Activated T-helper 17 cell treated with anti-CD3 and anti-CD28 coated beads, Interleukin-2, amount 50 U/mL, for 72 hours (primary cell): ENCODE measurements at regions not wholly inside any gene's neighbourhood (a gene's known extent, or its start where the extent isn't known, plus 50 kb on each side); places are given as distances from the start of the nearest gene placed in this dataset.
A peak's percentile ranks its signal among the peaks of the same experiment; 100 is the strongest.
"Not testable (repeated sequence)": the region's sequence is repeated elsewhere in the genome, so short reads cannot be mapped to it uniquely, and the experiment has no call there.

Source experiments
- ATAC-seq: fragments of 150-1000 bp; cut with Tn5 transposase; replicated peaks from 2 replicates; pipeline ENCODE4 v1.10.0; 2021; ENCODE audit warnings: mild to moderate bottlenecking, moderate library complexity
- H3K27ac Mint-ChIP-seq: one replicate; pipeline ENCODE4 v1.8.0; 2022; ENCODE audit warnings: mixed read lengths
- H3K27me3 Mint-ChIP-seq: one replicate; pipeline ENCODE4 v1.8.0; 2022; ENCODE audit warnings: mixed read lengths
- H3K36me3 Mint-ChIP-seq: one replicate; pipeline ENCODE4 v1.8.0; 2022; ENCODE audit warnings: low read depth, mild to moderate bottlenecking, mixed read lengths
- H3K4me1 Mint-ChIP-seq: one replicate; pipeline ENCODE4 v1.8.0; 2022; ENCODE audit warnings: mixed read lengths
- H3K4me3 Mint-ChIP-seq: one replicate; pipeline ENCODE4 v1.8.0; 2022; ENCODE audit warnings: mild to moderate bottlenecking, mixed read lengths
- H3K9me3 Mint-ChIP-seq: one replicate; pipeline ENCODE4 v1.8.0; 2022; ENCODE audit warnings: mixed read lengths

DNA sequence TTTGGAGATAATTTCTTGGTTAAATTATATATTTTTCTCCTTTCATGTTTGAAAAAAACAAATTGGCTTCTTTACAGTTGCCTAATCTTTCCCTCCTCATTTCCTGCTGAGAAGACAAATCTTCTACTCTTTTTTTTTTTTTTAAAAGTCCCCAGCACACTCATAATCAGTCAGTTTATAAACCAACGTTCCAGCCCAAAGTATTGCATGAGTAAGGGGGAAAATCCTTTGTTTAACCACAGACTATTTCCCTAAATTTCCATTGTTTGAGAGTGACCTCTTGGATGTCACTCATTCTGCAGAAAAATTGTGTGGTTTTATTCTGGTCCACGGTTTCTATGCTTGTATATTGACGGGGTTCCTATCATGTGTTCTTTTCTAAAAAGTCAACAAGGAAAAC lies 55.1 kb upstream of the TLR4 start:
- Mint-ChIP-seq H3K27me3 (peaks cover 24% of the 10 kb centered on the region), H3K4me1 (peaks cover 6% of the 10 kb centered on the region), H3K27ac (no peak overlapping the region), H3K4me3 (no peak overlapping the region), H3K36me3 (no peaks in the 10 kb centered on the region), H3K9me3 (no peaks in the 10 kb centered on the region)
- ATAC-seq = no peak

DNA sequence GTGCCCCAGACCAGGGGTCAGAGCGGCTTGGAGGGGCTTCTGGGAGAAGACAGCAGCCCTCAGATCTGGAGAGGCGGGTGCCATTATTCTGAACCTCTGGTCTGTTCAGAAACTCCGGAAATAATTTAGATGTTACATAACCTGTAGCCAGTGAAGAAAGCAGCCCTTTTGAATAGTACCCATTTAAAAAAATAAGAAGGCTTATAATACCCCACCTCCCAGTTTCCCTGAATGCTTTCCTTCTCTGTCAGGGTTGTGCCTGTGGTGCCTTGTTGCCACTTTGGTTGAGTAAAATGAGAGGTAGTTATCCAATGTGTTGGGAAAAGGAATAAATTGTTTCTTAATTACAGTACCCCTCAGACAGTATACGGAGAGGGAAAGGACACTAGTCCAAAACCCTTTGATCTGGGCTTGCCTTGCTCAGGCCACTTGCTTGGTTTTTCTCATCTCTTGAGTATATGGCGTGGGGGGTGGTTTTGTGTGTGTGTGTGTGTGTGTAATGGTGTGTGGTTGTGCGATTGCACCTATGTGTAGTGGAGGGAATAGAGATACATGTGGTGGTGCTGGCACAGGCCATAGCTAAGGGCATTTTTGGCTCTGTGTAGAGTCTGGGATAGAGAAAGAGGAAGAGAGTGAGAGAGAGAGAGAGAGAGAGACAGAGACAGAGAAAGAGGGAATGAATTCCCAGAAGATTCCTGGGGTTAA lies 59.1 kb upstream of the TLR4 start:
- H3K27ac Mint-ChIP-seq = no peak overlapping the region
- H3K36me3 Mint-ChIP-seq = no peaks in the 10 kb centered on the region
- H3K9me3 Mint-ChIP-seq = no peaks in the 10 kb centered on the region
- peaks cover 26% of the 10 kb centered on the region for H3K27me3 Mint-ChIP-seq
- peaks cover 6% of the 10 kb centered on the region for H3K4me1 Mint-ChIP-seq
- no peak for ATAC-seq
- no peak overlapping the region for H3K4me3 Mint-ChIP-seq

DNA sequence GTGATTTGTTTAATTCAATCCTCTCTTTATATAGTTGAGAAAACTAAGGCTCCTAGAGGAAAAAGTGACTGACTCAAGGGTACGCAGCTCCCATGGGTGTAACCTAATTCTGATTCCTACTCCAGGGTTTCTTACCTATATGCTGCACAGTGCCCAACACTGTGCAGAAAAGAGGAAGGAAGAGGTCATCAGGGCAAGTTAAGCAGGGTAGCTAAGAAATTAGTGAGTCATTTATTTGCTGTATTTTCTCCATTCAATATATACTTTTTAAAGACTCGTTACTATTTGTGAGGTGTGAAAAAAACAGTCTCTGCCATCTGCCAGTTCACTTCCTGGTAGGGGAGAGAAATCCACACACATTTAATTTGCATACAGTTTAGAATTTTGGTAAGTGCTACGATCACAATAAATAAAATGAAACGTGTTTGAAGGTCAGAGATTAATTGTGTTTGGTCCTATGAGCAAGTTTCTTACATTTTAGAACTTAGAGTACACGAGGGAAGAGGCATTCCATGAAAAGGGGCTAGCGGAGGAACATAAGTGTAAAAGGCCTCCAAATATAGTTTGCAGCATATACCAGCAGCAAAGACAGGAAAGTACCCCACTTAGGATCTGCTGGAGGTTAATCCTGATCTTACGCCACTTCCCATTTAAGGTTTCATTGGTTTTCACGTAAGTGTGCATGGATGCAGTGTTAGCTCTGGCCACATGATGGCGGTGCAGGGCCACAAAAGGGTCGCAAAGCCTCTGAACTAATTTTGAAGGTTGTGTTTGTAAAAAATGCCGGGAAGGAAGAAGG lies 59.9 kb upstream of the TLR4 start:
- H3K9me3 Mint-ChIP-seq = no peaks in the 10 kb centered on the region
- H3K27ac Mint-ChIP-seq = no peak overlapping the region
- H3K36me3 Mint-ChIP-seq = no peaks in the 10 kb centered on the region
- no peak overlapping the region for H3K4me3 Mint-ChIP-seq
- H3K27me3 Mint-ChIP-seq = peaks cover 23% of the 10 kb centered on the region
- peaks cover 6% of the 10 kb centered on the region for H3K4me1 Mint-ChIP-seq
- peak; percentile 24 for ATAC-seq

DNA sequence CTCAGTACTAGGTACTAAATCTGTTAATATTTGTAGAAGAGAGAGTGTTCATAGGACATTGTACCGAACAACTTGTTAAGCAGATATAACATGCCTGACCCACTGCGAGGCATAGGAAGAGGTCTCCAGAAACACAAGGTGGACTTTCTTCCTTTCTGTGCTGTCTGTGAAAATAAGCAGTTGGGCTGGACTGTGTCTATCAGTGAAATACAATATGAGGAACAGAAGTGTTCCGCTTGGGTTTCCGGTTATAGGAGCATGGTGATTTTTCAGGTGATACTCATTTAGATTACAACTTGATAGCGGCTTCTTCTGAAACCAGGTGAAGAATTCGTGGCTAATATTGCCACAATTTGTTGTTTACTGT lies 60.9 kb upstream of the TLR4 start:
- Mint-ChIP-seq H3K4me3 (no peak overlapping the region), H3K9me3 (no peaks in the 10 kb centered on the region), H3K4me1 (peaks cover 6% of the 10 kb centered on the region), H3K27me3 (peaks cover 20% of the 10 kb centered on the region), H3K27ac (no peak overlapping the region), H3K36me3 (no peaks in the 10 kb centered on the region)
- ATAC-seq = no peak

DNA sequence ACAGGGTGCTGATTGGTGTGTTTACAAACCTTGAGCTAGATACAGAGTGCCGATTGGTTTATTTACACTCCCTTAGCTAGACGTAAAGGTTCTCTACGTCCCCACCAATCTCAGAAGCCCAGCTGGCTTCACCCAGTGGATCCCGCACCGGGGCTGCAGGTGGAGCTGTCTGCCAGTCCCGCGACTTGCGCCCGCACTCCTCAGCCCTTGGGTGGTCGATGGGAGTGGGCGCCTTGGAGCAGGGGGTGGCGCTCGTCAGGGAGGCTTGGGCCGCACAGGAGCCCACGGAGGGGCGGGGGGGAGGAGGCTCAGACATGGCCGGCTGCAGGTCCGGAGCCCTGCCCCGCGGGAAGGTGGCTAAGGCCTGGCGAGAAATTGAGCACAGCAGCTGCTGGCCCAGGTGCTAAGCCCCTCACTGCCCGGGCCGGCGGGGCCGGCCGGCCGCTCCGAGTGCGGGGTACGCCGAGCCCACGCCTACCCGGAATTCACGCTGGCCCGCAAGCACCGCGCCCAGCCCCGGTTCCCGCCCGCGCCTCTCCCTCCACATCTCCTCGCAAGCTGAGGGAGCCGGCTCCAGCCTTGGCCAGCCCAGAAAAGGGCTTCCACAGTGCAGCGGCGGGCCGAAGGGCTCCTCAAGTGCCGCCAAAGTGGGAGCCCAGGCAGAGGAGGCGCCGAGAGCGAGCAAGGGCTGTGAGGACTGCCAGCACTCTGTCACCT lies 61.5 kb upstream of the TLR4 start:
- ATAC-seq, H3K4me3 Mint-ChIP-seq, H3K27ac Mint-ChIP-seq, H3K9me3 Mint-ChIP-seq, H3K4me1 Mint-ChIP-seq, H3K36me3 Mint-ChIP-seq: not testable (repeated sequence)
- H3K27me3 Mint-ChIP-seq = peaks cover 20% of the 10 kb centered on the region

DNA sequence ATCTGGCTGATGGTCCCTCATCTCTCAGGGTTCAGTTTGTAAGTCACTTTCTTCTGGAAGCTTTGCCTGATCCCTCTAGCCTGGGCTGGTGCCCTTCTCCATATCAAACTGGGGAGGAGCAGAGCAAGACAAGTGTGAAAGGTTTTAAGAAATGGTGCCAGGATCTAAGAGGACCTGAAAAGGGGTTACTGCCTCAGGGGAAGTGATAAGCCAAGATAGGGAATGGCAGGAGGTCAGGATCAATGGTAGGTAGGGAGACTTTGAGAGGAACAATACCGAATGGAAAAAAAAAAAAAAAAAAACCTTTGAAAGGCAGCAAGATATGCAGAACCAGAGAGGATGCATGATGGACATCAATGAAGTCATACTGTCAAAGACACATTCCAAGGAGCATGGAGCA lies 67.5 kb upstream of the TLR4 start:
- H3K4me3 Mint-ChIP-seq = no peak overlapping the region
- ATAC-seq = no peak
- no peak overlapping the region for H3K27ac Mint-ChIP-seq
- no peaks in the 10 kb centered on the region for H3K4me1 Mint-ChIP-seq
- no peaks in the 10 kb centered on the region for H3K27me3 Mint-ChIP-seq
- no peaks in the 10 kb centered on the region for H3K9me3 Mint-ChIP-seq
- no peaks in the 10 kb centered on the region for H3K36me3 Mint-ChIP-seq

DNA sequence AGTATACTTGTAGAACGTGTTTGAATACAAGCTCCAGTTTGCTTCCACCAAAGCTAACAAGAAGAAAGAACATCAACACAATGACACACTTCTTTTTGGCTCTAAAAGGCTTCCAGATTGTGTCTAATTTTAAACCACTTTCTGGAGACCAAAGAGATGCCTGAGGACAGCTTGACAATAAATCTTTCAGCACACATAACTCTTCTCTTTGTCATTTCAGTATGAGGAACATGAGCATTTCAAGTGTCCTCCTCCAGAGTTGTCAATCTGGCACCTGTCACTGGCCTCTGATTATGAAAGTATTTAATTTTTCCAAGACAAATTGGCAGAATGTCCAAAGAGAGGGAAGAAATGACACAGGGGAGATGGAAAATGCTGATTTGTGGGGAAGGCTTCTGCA lies 79.0 kb upstream of the TLR4 start:
- no peak overlapping the region for H3K4me3 Mint-ChIP-seq
- H3K27ac Mint-ChIP-seq = no peak overlapping the region
- H3K4me1 Mint-ChIP-seq = no peaks in the 10 kb centered on the region
- no peak for ATAC-seq
- no peaks in the 10 kb centered on the region for H3K27me3 Mint-ChIP-seq
- peaks cover 10% of the 10 kb centered on the region for H3K9me3 Mint-ChIP-seq
- no peaks in the 10 kb centered on the region for H3K36me3 Mint-ChIP-seq

DNA sequence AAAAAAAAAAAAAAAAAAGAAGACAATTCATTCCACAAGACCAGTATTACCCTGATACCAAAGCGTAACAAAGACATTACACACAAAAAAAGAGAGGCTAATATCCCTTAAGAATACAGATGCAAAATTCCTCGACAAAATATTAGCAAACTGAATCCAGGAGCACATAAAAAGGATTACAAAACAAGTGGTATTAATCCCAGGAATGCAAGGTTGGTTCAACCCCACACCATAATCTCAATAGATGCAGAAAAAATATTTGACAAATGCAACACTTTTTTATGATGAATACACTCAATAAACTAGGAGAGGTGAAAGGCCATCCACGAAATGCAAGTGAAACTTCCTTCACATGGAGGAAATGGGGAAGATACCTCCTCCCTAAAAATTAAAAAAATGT lies 80.1 kb upstream of the TLR4 start:
- Mint-ChIP-seq H3K36me3 (no peaks in the 10 kb centered on the region), H3K27ac (no peak overlapping the region), H3K9me3 (peaks cover 10% of the 10 kb centered on the region), H3K27me3 (no peaks in the 10 kb centered on the region), H3K4me1 (no peaks in the 10 kb centered on the region), H3K4me3 (no peak overlapping the region)
- no peak for ATAC-seq

DNA sequence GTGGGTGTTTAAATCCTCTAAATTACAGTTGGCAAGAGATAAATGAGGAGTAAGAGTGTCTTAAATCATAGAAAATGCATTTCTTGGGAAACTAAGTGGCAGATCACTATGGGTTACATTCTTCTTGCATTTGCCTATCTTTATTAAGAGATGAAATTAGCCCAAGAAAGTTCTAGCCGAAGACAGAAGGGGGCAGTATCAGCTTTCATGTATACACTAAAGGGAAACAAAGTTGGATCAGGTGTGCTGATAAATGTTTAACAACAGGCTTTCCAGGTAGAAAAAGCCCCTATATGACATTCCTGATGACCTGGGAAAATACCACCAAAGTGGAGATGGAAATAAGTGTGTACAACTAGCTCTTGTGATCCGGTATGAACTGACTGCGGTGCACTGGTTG lies 81.9 kb upstream of the TLR4 start:
- no peaks in the 10 kb centered on the region for H3K4me1 Mint-ChIP-seq

DNA sequence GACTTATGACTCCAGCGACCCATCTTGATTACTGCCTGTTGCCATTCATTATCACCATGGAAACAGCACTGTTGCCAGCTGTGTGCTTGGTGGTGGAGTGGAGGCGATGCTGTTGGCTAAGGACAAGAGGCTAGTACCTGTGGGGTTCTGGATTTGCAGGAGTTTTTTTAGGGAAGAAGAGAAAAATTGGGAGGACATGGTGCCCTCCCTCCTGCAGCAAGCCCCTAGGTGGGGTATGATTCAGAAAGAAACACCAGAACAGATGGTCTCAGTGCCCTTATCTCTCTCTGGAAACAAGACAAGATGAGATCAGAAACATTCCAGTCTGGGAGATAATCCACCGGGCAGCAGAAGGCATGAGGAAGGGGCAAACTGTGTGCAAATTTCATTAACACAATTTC lies 87.8 kb upstream of the TLR4 start:
- no peaks in the 10 kb centered on the region for H3K36me3 Mint-ChIP-seq
- peaks cover 4% of the 10 kb centered on the region for H3K9me3 Mint-ChIP-seq
- no peak overlapping the region for H3K4me3 Mint-ChIP-seq
- no peaks in the 10 kb centered on the region for H3K4me1 Mint-ChIP-seq
- no peak overlapping the region for H3K27ac Mint-ChIP-seq
- peaks cover 3% of the 10 kb centered on the region for H3K27me3 Mint-ChIP-seq
- ATAC-seq = no peak

More for the DNA sequence above, 81.9 kb upstream of the TLR4 start:
- Mint-ChIP-seq H3K4me3 (no peak overlapping the region), H3K27ac (no peak overlapping the region), H3K9me3 (peaks cover 14% of the 10 kb centered on the region), H3K27me3 (peaks cover 3% of the 10 kb centered on the region), H3K36me3 (no peaks in the 10 kb centered on the region)
- no peak for ATAC-seq

DNA sequence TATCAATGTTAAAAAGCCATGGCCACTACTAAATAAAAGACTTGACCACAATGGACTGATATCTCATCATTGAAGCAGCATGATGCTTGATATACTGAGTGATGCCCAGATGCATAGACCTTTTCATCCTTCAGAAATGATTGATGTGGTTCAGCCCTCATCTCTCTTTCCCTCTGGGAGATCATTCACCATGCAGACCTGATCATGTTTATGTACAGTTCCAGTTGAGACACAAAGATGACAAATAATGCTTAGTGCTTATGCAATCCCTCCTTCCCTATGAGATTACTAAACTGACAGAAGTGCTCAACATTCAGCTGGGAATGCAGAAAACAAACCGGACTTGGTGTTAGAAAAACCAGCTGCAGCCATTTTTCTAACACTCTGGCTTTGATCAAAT lies 91.9 kb upstream of the TLR4 start:
- ATAC-seq = no peak
- no peaks in the 10 kb centered on the region for H3K36me3 Mint-ChIP-seq
- no peak overlapping the region for H3K27ac Mint-ChIP-seq
- H3K27me3 Mint-ChIP-seq = no peaks in the 10 kb centered on the region
- H3K4me1 Mint-ChIP-seq = no peaks in the 10 kb centered on the region
- peaks cover 3% of the 10 kb centered on the region for H3K9me3 Mint-ChIP-seq
- H3K4me3 Mint-ChIP-seq = no peak overlapping the region

DNA sequence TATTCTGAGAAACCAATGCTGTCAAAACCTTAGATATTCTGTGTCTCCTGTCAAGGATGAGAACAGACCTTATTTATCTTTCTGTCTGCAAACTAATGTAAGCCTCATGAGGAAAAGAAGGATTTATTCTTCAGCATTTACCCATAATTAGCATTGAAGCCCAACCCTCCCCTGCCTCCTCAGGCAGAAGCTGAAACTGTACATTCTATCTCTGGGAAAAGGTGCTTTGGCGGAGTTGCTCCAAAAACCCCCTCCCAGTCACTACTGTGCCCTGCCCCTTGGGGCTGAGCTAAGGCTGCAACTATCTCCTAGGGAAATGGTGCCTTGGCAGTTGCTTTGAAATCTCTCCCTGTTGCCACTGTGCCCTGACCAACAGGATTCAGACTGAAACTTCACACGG lies 106.2 kb upstream of the TLR4 start:
- ATAC-seq = no peak
- no peaks in the 10 kb centered on the region for H3K36me3 Mint-ChIP-seq
- no peak overlapping the region for H3K27ac Mint-ChIP-seq
- H3K9me3 Mint-ChIP-seq = peaks cover 11% of the 10 kb centered on the region
- no peak overlapping the region for H3K4me3 Mint-ChIP-seq
- H3K4me1 Mint-ChIP-seq = no peaks in the 10 kb centered on the region
- H3K27me3 Mint-ChIP-seq = peaks cover 4% of the 10 kb centered on the region

DNA sequence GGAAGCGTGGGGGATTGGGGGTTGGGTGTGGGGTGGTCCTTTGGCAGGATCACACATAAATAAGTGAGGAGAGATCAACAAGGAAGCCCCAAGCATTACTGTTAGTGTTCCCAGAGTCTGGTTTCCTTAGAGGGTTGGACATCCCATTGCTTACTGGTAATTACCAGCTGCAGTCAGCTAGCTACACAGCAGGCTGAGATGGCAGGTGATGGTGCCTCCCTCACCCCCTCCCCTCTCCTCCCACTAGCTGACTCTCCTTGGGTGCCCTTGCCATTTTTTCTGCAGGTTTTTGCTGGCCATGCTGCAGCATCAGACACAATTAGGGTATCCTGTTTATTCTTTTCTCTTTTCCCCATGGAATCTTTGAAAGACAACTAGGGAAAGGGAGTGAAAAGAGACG lies 107.5 kb upstream of the TLR4 start:
- ATAC-seq = no peak
- H3K36me3 Mint-ChIP-seq = no peaks in the 10 kb centered on the region
- H3K27me3 Mint-ChIP-seq = peaks cover 4% of the 10 kb centered on the region
- H3K4me3 Mint-ChIP-seq = no peak overlapping the region
- no peaks in the 10 kb centered on the region for H3K4me1 Mint-ChIP-seq
- H3K27ac Mint-ChIP-seq = no peak overlapping the region
- H3K9me3 Mint-ChIP-seq = peaks cover 11% of the 10 kb centered on the region

DNA sequence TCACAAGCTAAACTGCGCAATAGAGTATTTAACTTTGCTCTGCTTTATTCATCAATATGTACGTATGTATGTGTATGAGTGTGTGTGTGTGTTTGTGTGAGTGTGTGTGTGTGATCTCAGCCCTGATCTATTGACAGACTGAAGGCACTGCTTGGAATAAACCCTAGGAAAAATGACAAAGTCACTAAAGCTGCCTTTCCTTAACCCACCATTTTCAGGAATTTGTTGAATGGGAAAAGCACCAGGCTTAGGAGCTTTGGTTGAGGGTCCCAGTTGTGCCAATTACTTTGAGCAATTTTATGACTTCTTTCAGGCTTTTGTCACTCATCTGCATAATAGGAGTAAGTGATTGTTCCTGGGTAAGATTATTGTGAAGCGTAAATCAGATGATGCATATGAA lies 108.6 kb upstream of the TLR4 start:
- Mint-ChIP-seq H3K9me3 (peaks cover 10% of the 10 kb centered on the region), H3K4me1 (no peaks in the 10 kb centered on the region), H3K36me3 (no peaks in the 10 kb centered on the region), H3K27me3 (peaks cover 4% of the 10 kb centered on the region), H3K4me3 (no peak overlapping the region), H3K27ac (no peak overlapping the region)
- ATAC-seq = no peak

DNA sequence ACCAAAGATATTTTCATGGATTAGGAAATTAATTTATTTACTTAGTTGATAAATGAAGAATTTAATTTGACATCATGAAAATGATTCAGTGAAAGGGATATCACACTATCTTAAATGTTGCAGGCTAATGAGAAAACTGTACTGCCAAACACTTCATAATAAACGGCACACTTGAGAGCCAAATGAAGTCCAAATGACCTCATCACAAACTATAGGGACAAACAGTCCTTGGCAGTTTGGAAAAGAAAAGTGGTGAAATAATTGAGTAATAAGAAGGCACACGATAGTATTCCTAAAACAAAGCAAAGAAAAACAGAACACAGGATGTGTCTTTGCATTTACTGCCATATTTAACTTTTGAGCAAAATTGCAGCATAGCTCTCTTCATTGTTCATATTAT lies 116.9 kb upstream of the TLR4 start:
- no peak overlapping the region for H3K4me3 Mint-ChIP-seq
- peaks cover 5% of the 10 kb centered on the region for H3K9me3 Mint-ChIP-seq
- no peaks in the 10 kb centered on the region for H3K27me3 Mint-ChIP-seq
- H3K27ac Mint-ChIP-seq = no peak overlapping the region
- H3K4me1 Mint-ChIP-seq = no peaks in the 10 kb centered on the region
- no peak for ATAC-seq
- H3K36me3 Mint-ChIP-seq = no peaks in the 10 kb centered on the region
